Osteoblast (primary cell): ENCODE measurements at regions not wholly inside any gene's neighbourhood (a gene's known extent, or its start where the extent isn't known, plus 50 kb on each side); places are given as distances from the start of the nearest gene placed in this dataset.

ENCODE experiments used
- DNase-seq: peaks from one replicate; pipeline ENCODE4 v3.0.0; 2011; ENCODE audit warnings: low spot score, mixed read lengths; ENCODE audit not compliant: insufficient read length; ENCODE audit errors: missing footprints
- H2AFZ ChIP-seq: 2 replicates; pipeline ENCODE4 v1.6.0; 2011; ENCODE audit warnings: mild to moderate bottlenecking, low read length
- H3K27ac ChIP-seq: 2 replicates; pipeline ENCODE4 v1.5.1; 2011; ENCODE audit warnings: mild to moderate bottlenecking, low read depth, low read length, moderate library complexity
- H3K27me3 ChIP-seq: 2 replicates; pipeline ENCODE4 v1.6.0; 2012; ENCODE audit warnings: mild to moderate bottlenecking, control low read depth, inconsistent platforms, low read length, moderate library complexity; ENCODE audit not compliant: insufficient read depth
- H3K36me3 ChIP-seq: 2 replicates; pipeline ENCODE4 v1.5.1; 2011; ENCODE audit warnings: mild to moderate bottlenecking, low read length, control low read depth, moderate library complexity; ENCODE audit not compliant: insufficient read depth
- H3K4me1 ChIP-seq: 2 replicates; pipeline ENCODE4 v1.5.1; 2011; ENCODE audit warnings: mild to moderate bottlenecking, low read length, control low read depth, moderate library complexity; ENCODE audit not compliant: insufficient read depth
- H3K4me2 ChIP-seq: 2 replicates; pipeline ENCODE4 v1.6.0; 2011; ENCODE audit warnings: mild to moderate bottlenecking, low read length; ENCODE audit not compliant: insufficient read depth
- H3K4me3 ChIP-seq: fragments of 200-600 bp; sonication (generic); 3 replicates; pipeline ENCODE4 v1.5.1; 2012; ENCODE audit warnings: mild to moderate bottlenecking, low read length, inconsistent platforms; ENCODE audit not compliant: insufficient read depth
- H3K79me2 ChIP-seq: 2 replicates; pipeline ENCODE4 v1.6.0; 2012; ENCODE audit warnings: mild to moderate bottlenecking, low read length, control low read depth, inconsistent platforms; ENCODE audit not compliant: insufficient read depth
- H3K9me3 ChIP-seq: 2 replicates; pipeline ENCODE4 v1.5.1; 2011; ENCODE audit warnings: low read depth, low read length, control low read depth
- H4K20me1 ChIP-seq: 2 replicates; pipeline ENCODE4 v1.6.0; 2012; ENCODE audit warnings: mild to moderate bottlenecking, low read length, control low read depth; ENCODE audit not compliant: insufficient read depth
- TF ChIP-seq, protein P1 (sequence below): IDR thresholded peaks from 2 replicates; pipeline ENCODE4 v1.5.1; 2011; ENCODE audit warnings: mild to moderate bottlenecking, low read depth, low read length, moderate library complexity; ENCODE audit errors: extremely low read depth

GRCh38 chr1:55288245-55288644, 73.1 kb upstream of the USP24 start:
- Histone ChIP-seq H3K9me3 (no peaks in the 10 kb centered on the region), H3K4me1 (peaks cover 16% of the 10 kb centered on the region), H3K4me2 (peak overlapping the region; percentile 53), H3K79me2 (no peaks in the 10 kb centered on the region), H3K4me3 (no peak overlapping the region), H2AFZ (no peak overlapping the region), H3K36me3 (no peaks in the 10 kb centered on the region), H3K27me3 (no peaks in the 10 kb centered on the region), H3K27ac (peak overlapping the region; percentile 61), H4K20me1 (no peaks in the 10 kb centered on the region)
- peak; percentile 85 for DNase-seq
- TF ChIP-seq, protein P1, sequence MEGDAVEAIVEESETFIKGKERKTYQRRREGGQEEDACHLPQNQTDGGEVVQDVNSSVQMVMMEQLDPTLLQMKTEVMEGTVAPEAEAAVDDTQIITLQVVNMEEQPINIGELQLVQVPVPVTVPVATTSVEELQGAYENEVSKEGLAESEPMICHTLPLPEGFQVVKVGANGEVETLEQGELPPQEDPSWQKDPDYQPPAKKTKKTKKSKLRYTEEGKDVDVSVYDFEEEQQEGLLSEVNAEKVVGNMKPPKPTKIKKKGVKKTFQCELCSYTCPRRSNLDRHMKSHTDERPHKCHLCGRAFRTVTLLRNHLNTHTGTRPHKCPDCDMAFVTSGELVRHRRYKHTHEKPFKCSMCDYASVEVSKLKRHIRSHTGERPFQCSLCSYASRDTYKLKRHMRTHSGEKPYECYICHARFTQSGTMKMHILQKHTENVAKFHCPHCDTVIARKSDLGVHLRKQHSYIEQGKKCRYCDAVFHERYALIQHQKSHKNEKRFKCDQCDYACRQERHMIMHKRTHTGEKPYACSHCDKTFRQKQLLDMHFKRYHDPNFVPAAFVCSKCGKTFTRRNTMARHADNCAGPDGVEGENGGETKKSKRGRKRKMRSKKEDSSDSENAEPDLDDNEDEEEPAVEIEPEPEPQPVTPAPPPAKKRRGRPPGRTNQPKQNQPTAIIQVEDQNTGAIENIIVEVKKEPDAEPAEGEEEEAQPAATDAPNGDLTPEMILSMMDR = no peak

DNA sequence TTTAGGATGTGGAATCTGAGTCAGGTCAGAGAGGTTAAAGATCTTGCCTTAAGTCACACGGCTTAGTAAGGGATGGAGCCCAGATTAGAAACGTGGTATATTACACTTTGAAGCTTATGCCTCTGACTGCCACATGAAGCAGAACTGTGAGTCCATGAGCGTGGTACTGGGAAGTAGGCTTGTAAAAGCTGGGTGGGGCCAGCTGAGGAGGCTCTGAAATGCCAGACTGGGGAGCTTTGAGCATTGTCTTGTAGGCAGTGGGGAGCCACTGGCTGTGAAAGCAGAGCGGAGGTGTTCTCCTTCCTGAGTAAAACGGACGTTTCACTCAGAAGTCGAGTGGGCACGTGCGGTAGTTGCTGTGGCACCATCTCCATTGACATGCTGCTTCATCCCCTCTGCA, 72.6 kb upstream of the USP24 start:
- no peaks in the 10 kb centered on the region for H3K27me3 ChIP-seq
- no peak for DNase-seq
- no peak overlapping the region for H3K4me3 ChIP-seq
- H3K36me3 ChIP-seq = no peaks in the 10 kb centered on the region
- H3K4me1 ChIP-seq = peaks cover 16% of the 10 kb centered on the region
- peak overlapping the region; percentile 61 for H3K27ac ChIP-seq
- TF ChIP-seq, protein P1 = no peak
- no peak overlapping the region for H2AFZ ChIP-seq
- no peaks in the 10 kb centered on the region for H3K79me2 ChIP-seq
- H3K9me3 ChIP-seq = no peaks in the 10 kb centered on the region
- peak overlapping the region; percentile 53 for H3K4me2 ChIP-seq
- no peaks in the 10 kb centered on the region for H4K20me1 ChIP-seq

DNA sequence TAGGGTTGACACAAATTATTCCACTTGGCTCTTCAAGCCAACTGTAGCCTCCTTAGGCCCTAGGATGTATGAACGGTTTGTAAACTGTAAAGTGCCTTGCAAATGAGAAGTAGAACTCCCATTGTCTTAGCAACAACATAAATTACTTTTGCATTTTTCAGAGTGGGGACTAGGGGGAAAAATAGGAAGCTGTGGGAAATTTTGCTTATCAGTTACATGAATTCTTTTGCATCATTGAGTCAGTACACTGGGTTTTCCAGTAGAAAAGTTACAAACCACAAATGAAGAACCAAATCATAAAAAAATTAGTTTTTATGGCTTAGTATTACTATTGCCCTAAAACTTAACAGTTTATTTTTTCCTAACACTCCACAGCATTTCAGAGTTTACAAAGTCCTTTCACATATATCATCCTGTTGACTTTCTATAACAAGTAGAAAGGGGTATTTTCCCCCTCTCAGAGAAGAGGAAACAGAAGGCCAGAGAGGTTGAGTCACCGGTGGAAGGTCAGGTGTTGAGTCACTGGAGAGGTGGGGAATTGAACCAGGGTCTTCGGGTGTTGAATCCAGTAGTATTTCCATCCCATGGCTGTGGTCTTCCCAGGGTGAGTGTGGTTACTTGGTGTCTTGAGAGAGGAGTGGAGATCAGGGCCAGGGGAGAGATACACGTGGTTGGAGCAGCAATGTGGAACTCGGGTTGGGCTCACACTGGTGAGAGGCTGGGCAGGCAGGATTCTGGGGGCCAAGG, 71.9 kb upstream of the USP24 start:
- Histone ChIP-seq H3K4me1 (peaks cover 16% of the 10 kb centered on the region), H3K9me3 (no peaks in the 10 kb centered on the region), H3K4me3 (no peak overlapping the region), H3K4me2 (no peak overlapping the region), H2AFZ (no peak overlapping the region), H3K79me2 (no peaks in the 10 kb centered on the region), H3K27ac (peak overlapping the region; percentile 61), H3K36me3 (no peaks in the 10 kb centered on the region), H3K27me3 (no peaks in the 10 kb centered on the region), H4K20me1 (no peaks in the 10 kb centered on the region)
- DNase-seq = peak; percentile 4
- TF ChIP-seq, protein P1 = no peak

- DNase-seq = peak; percentile 42
- Histone ChIP-seq H2AFZ (no peak overlapping the region), H3K4me3 (no peak overlapping the region)
Measured at GRCh38 chr1:55285834-55286233, 70.7 kb upstream of the USP24 start.

More at GRCh38 chr1:55285834-55286233, 70.7 kb upstream of the USP24 start:
- H4K20me1 ChIP-seq = no peaks in the 10 kb centered on the region
- H3K4me1 ChIP-seq = peaks cover 16% of the 10 kb centered on the region
- no peak overlapping the region for H3K27ac ChIP-seq
- TF ChIP-seq, protein P1 = no peak
- no peaks in the 10 kb centered on the region for H3K9me3 ChIP-seq
- no peaks in the 10 kb centered on the region for H3K27me3 ChIP-seq
- no peak overlapping the region for H3K4me2 ChIP-seq
- no peaks in the 10 kb centered on the region for H3K36me3 ChIP-seq
- no peaks in the 10 kb centered on the region for H3K79me2 ChIP-seq
